ENCODE measurements at regions not wholly inside any gene's neighbourhood (a gene's known extent, or its start where the extent isn't known, plus 50 kb on each side); places are given as distances from the start of the nearest gene placed in this dataset.

GRCh38 chr2:236782938-236783337, 213.3 kb downstream of the ACKR3 start:
- TF ChIP-seq YY1 (IDR thresholded peaks at IDR 0.05; ENCODE audit: insufficient read depth, insufficient read length) (no peak), ZNF274 (IDR thresholded peaks at IDR 0.05; ENCODE audit: low read depth, low read length) (no peak), SUZ12 (IDR thresholded peaks at IDR 0.05; ENCODE audit: extremely low read depth, insufficient read depth, insufficient read length) (no peak)

Measured in NT2/D1 (cell line).